ENCODE measurements at regions not wholly inside any gene's neighbourhood (a gene's known extent, or its start where the extent isn't known, plus 50 kb on each side); places are given as distances from the start of the nearest gene placed in this dataset.

DNA sequence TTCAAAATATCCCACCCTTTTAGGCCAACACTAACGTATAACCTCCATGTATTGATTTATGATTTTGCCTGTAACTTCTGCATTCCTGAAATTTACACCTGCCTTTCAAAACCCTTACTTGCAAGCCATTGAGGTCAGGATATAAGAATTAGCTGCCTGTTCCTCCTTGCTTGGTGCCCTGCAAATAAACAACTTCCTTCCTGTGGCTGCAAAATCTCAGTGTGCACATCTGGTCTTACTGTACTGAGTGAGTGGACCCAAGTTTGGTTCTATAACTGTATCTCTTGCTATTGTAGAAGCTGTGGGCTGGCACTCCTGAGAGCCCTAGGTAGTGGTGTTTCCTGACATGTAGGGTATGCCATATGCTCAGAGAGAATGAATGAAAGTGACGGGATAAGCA is 191.1 kb upstream of the RASGRP1 start:
- TF ChIP-seq, protein P1, sequence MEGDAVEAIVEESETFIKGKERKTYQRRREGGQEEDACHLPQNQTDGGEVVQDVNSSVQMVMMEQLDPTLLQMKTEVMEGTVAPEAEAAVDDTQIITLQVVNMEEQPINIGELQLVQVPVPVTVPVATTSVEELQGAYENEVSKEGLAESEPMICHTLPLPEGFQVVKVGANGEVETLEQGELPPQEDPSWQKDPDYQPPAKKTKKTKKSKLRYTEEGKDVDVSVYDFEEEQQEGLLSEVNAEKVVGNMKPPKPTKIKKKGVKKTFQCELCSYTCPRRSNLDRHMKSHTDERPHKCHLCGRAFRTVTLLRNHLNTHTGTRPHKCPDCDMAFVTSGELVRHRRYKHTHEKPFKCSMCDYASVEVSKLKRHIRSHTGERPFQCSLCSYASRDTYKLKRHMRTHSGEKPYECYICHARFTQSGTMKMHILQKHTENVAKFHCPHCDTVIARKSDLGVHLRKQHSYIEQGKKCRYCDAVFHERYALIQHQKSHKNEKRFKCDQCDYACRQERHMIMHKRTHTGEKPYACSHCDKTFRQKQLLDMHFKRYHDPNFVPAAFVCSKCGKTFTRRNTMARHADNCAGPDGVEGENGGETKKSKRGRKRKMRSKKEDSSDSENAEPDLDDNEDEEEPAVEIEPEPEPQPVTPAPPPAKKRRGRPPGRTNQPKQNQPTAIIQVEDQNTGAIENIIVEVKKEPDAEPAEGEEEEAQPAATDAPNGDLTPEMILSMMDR (IDR thresholded peaks at IDR 0.05; ENCODE audit: low read length): no peak
- no peak for TF ChIP-seq EZH2 (optimal IDR thresholded peaks at IDR 0.05; ENCODE audit: low read depth, low read length)

All from MM.1S (cell line).